ENCODE measurements at regions not wholly inside any gene's neighbourhood (a gene's known extent, or its start where the extent isn't known, plus 50 kb on each side); places are given as distances from the start of the nearest gene placed in this dataset.

DNA sequence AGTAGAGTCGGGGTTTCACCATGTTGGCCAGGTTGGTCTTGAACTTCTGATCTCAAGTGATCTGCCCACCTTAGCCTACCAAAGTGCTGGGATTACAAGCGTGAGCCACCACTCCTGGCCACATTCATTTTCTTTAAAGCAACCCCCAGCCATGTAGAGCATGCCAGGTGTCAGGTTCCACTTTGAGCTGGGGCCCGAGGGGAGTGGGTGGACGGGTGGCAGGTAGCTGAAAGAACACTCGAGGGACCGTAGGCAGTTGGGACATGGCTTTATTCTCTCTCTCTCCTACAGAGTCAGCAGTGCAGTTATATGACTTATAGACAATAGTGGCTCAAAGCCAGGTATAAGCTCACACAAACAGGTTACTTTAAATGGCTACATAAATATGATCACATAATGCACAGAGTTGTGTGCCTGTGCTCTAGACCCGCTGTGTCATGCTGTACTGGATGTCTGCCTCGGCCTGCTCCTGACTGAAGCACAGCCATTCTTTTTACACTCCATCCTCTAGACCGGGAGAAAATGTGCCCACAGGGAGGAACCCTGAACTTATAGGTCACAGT is 60.5 kb upstream of the FAM120A start:
- Histone ChIP-seq H3K4me1 (no peaks in the 10 kb centered on the region), H3K4me3 (ENCODE audit: low read depth, low read length) (no peak overlapping the region), H3K9me3 (no peaks in the 10 kb centered on the region), H3K27me3 (no peaks in the 10 kb centered on the region; the same call in none of the 2 replicates), H3K36me3 (no peaks in the 10 kb centered on the region)
- TF ChIP-seq, protein P1, sequence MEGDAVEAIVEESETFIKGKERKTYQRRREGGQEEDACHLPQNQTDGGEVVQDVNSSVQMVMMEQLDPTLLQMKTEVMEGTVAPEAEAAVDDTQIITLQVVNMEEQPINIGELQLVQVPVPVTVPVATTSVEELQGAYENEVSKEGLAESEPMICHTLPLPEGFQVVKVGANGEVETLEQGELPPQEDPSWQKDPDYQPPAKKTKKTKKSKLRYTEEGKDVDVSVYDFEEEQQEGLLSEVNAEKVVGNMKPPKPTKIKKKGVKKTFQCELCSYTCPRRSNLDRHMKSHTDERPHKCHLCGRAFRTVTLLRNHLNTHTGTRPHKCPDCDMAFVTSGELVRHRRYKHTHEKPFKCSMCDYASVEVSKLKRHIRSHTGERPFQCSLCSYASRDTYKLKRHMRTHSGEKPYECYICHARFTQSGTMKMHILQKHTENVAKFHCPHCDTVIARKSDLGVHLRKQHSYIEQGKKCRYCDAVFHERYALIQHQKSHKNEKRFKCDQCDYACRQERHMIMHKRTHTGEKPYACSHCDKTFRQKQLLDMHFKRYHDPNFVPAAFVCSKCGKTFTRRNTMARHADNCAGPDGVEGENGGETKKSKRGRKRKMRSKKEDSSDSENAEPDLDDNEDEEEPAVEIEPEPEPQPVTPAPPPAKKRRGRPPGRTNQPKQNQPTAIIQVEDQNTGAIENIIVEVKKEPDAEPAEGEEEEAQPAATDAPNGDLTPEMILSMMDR (IDR thresholded peaks at IDR 0.05; ENCODE audit: low read depth, low read length) = no peak
- DNase-seq = no peak

GRCh38 chr9:93391898-93392297 is 59.6 kb upstream of the FAM120A start:
- TF ChIP-seq, protein P1 (IDR thresholded peaks at IDR 0.05; ENCODE audit: low read depth, low read length) = no peak
- Histone ChIP-seq H3K27me3 (no peaks in the 10 kb centered on the region; the same call in none of the 2 replicates), H3K4me1 (no peaks in the 10 kb centered on the region), H3K36me3 (no peaks in the 10 kb centered on the region), H3K4me3 (ENCODE audit: low read depth, low read length) (no peak overlapping the region), H3K9me3 (no peaks in the 10 kb centered on the region)
- no peak for DNase-seq

- DNase-seq = no peak
- Histone ChIP-seq H3K9me3 (no peaks in the 10 kb centered on the region), H3K4me1 (no peaks in the 10 kb centered on the region), H3K36me3 (no peaks in the 10 kb centered on the region), H3K27me3 (no peaks in the 10 kb centered on the region; the same call in none of the 2 replicates), H3K4me3 (ENCODE audit: low read depth, low read length) (no peak overlapping the region)
- TF ChIP-seq, protein P1 (IDR thresholded peaks at IDR 0.05; ENCODE audit: low read depth, low read length) = no peak
Observed at GRCh38 chr9:93392974-93393373, 58.5 kb upstream of the FAM120A start.
